A673 (cell line): ENCODE measurements at regions not wholly inside any gene's neighbourhood (a gene's known extent, or its start where the extent isn't known, plus 50 kb on each side); places are given as distances from the start of the nearest gene placed in this dataset.

Source experiments
- BruUV-seq: library from RNA; stranded (reverse); fragments of 400-500 nt; replicated peaks from 2 replicates; lab custom pipeline; 2021; lab: Mats Ljungman, UMichigan
- CTCF ChIA-PET: fragments of 300-600 bp; sonication (Branson Sonifier 250); formaldehyde crosslinking; loops from one replicate; lab custom pipeline; 2022; ENCODE audit warnings: antibody characterized with exemption; lab: Charles Lee
- POLR2A ChIA-PET: fragments of 300-600 bp; sonication (Branson Sonifier 250); formaldehyde crosslinking; loops from one replicate; lab custom pipeline; 2022; ENCODE audit warnings: antibody characterized with exemption; ENCODE audit not compliant: low non-redundant PET; lab: Charles Lee
- DNase-seq: peaks from one replicate; pipeline ENCODE4 v3.0.0-alpha.2; 2015; ENCODE audit warnings: low spot score
- H3K27ac ChIP-seq: fragments of 200-600 bp; sonication (generic); 2 replicates; pipeline ENCODE4 v1.5.1; 2016; ENCODE audit warnings: mixed run types, low read depth, mild to moderate bottlenecking, mixed read lengths, antibody characterized with exemption, low read length; ENCODE audit not compliant: poor library complexity, severe bottlenecking
- H3K27me3 ChIP-seq: fragments of 200-600 bp; sonication (generic); replicated peaks from 2 replicates; pipeline ENCODE4 v1.6.1; 2017; ENCODE audit warnings: mixed run types, low read depth, mild to moderate bottlenecking, mixed read lengths, antibody characterized with exemption, low read length; ENCODE audit not compliant: insufficient read depth, poor library complexity
- H3K36me3 ChIP-seq: fragments of 200-600 bp; sonication (generic); 2 replicates; pipeline ENCODE4 v1.6.1; 2016; ENCODE audit warnings: mixed run types, mild to moderate bottlenecking, mixed read lengths, antibody characterized with exemption, low read length; ENCODE audit not compliant: insufficient read depth, poor library complexity, severe bottlenecking
- H3K4me1 ChIP-seq: fragments of 200-600 bp; sonication (generic); 2 replicates; pipeline ENCODE4 v1.6.1; 2017; ENCODE audit warnings: mixed run types, mild to moderate bottlenecking, mixed read lengths, antibody characterized with exemption, low read length; ENCODE audit not compliant: insufficient read depth, poor library complexity, severe bottlenecking
- H3K4me3 ChIP-seq: fragments of 200-600 bp; sonication (generic); 2 replicates; pipeline ENCODE4 v1.5.1; 2016; ENCODE audit warnings: low read depth, mixed run types, mild to moderate bottlenecking, mixed read lengths, low read length; ENCODE audit not compliant: poor library complexity, severe bottlenecking
- H3K9me3 ChIP-seq: fragments of 200-600 bp; sonication (generic); 2 replicates; pipeline ENCODE4 v1.6.1; 2016; ENCODE audit warnings: mixed run types, low read depth, mild to moderate bottlenecking, mixed read lengths, antibody characterized with exemption, low read length; ENCODE audit not compliant: poor library complexity, severe bottlenecking
- EZH2 ChIP-seq: fragments of 200-600 bp; sonication (generic); IDR thresholded peaks from 2 replicates; pipeline ENCODE4 v1.6.1; 2017; ENCODE audit warnings: borderline replicate concordance, low read depth, mild to moderate bottlenecking, mixed read lengths, antibody characterized with exemption, low read length; ENCODE audit not compliant: poor library complexity, severe bottlenecking
- intact Hi-C: fragments of 100-400 bp; cut with micrococcal nuclease; formaldehyde crosslinking; loops from one replicate; pipeline ENCODE4 v1.10.0; 2022; ENCODE audit not compliant: unreplicated experiment
- TF ChIP-seq, protein P1 (sequence below): fragments of 300-800, 200-600 bp; sonication (generic); conservative IDR thresholded peaks from 2 replicates; pipeline ENCODE4 v1.5.1; 2017; ENCODE audit warnings: low read depth, mild to moderate bottlenecking, antibody characterized with exemption, low read length, moderate library complexity, mixed read lengths

- TF ChIP-seq EZH2, result no peak
- TF ChIP-seq, protein P1, sequence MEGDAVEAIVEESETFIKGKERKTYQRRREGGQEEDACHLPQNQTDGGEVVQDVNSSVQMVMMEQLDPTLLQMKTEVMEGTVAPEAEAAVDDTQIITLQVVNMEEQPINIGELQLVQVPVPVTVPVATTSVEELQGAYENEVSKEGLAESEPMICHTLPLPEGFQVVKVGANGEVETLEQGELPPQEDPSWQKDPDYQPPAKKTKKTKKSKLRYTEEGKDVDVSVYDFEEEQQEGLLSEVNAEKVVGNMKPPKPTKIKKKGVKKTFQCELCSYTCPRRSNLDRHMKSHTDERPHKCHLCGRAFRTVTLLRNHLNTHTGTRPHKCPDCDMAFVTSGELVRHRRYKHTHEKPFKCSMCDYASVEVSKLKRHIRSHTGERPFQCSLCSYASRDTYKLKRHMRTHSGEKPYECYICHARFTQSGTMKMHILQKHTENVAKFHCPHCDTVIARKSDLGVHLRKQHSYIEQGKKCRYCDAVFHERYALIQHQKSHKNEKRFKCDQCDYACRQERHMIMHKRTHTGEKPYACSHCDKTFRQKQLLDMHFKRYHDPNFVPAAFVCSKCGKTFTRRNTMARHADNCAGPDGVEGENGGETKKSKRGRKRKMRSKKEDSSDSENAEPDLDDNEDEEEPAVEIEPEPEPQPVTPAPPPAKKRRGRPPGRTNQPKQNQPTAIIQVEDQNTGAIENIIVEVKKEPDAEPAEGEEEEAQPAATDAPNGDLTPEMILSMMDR, result no peak
- Histone ChIP-seq H3K27ac (no peak overlapping the region), H3K27me3 (no peaks in the 10 kb centered on the region), H3K36me3 (no peaks in the 10 kb centered on the region), H3K4me3 (no peak overlapping the region), H3K4me1 (peaks cover 4% of the 10 kb centered on the region), H3K9me3 (no peaks in the 10 kb centered on the region)
- intact Hi-C loops, result no loop called here
- POLR2A ChIA-PET, result no interaction called here
- CTCF ChIA-PET, result interaction anchor here (1.2 kb wide), 1 partner anchor 8 kb away, joined by 3 read pairs; no protein-coding TSS in a partner anchor
- DNase-seq, result no peak
- BruUV-seq, result no TSS peak
Measured at GRCh38 chr4:153119626-153120025, 84.6 kb upstream of the TRIM2 start.

DNA sequence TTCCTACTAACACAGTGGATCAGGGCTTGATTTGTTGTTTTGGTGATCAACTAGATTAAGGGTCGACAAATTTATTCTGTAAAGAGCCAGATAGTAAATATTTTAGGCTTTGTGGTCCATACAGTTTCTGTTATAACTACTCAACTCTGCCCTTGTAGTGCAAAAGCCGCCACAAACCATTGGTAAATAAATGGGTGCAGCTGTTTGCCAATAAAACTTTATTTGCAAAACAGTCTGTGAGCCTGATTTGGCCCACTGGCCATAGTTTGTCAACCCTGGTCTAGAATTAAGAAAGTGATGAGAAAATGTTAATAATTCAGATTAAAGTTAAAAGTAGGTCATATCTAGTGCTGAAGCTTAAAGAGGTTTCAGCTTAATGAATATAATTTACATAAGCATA lies 84.0 kb upstream of the TRIM2 start:
- Histone ChIP-seq H3K36me3 (no peaks in the 10 kb centered on the region), H3K4me3 (no peak overlapping the region), H3K27me3 (no peaks in the 10 kb centered on the region), H3K27ac (no peak overlapping the region), H3K9me3 (no peaks in the 10 kb centered on the region), H3K4me1 (peaks cover 4% of the 10 kb centered on the region)
- no peak for DNase-seq
- TF ChIP-seq EZH2, result no peak
- TF ChIP-seq, protein P1, result no peak
- CTCF ChIA-PET, result no interaction called here
- intact Hi-C loops, result no loop called here
- no TSS peak for BruUV-seq
- POLR2A ChIA-PET, result no interaction called here

DNA sequence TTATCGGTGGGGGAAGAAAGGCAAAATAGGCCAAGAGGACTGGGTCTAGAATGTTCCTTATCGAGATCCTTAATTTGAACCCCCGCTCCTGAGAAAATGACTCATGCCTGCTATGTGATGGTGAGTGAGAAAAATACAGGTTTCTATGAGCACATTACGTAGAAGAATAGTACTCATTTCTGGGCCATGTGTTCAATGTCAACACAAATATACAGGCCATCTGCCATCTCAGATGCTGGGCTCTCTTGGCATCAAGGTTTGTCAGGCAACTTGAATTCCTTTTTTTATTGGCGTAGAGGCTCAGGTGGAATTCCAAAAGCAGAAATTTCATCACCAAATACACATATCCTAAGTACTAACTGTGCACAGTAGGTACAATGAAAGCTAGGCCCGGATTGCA lies 81.4 kb upstream of the TRIM2 start:
- no TSS peak for BruUV-seq
- H3K4me1 ChIP-seq, result no peaks in the 10 kb centered on the region
- no peak overlapping the region for H3K4me3 ChIP-seq
- H3K36me3 ChIP-seq, result no peaks in the 10 kb centered on the region
- CTCF ChIA-PET, result no interaction called here
- no peaks in the 10 kb centered on the region for H3K27me3 ChIP-seq
- POLR2A ChIA-PET, result no interaction called here
- no peak overlapping the region for H3K27ac ChIP-seq
- no peak for TF ChIP-seq EZH2
- TF ChIP-seq, protein P1, result no peak
- H3K9me3 ChIP-seq, result no peaks in the 10 kb centered on the region
- intact Hi-C loops, result no loop called here
- DNase-seq, result no peak
